ENCODE measurements at regions not wholly inside any gene's neighbourhood (a gene's known extent, or its start where the extent isn't known, plus 50 kb on each side); places are given as distances from the start of the nearest gene placed in this dataset.

DNA sequence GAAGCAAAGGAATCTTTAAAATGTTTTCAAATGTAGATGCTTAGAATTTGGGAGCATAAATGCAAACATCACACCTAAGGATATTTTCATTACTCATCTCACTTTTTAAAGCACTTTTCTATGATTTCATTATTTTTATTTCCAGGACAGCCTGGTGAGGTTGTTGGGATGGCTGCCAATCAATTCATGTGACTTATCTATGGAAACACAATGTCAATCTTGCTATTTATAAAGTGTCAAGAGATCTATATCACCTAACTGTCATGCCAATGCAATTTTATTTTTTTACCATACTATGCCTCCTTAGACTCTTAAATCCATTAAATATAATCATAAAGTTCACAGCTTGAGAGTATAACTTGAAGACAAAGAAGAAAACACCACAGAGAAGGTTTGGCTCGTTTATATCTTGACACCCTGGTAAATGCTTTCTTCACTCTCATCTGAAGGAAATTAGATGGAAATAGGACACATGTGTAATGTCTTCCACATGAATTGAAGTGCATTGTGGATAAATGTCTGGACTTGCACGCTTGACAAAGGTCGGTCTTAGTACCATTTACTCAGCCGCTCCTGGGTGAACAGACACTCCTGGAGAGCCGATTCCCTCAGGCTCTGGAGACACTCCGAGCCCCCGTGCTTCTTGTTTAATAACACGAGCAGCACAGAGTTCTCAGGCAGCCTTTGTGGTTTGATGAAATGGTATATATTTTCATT is 425.7 kb upstream of the FAT1 start:
- TF ChIP-seq, protein P1, sequence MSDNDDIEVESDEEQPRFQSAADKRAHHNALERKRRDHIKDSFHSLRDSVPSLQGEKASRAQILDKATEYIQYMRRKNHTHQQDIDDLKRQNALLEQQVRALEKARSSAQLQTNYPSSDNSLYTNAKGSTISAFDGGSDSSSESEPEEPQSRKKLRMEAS (IDR thresholded peaks at IDR 0.05), result no peak
- TF ChIP-seq GABPA (IDR thresholded peaks at IDR 0.05; ENCODE audit: borderline replicate concordance, insufficient read depth, low read length), result no peak
- TF ChIP-seq SP1 (IDR thresholded peaks at IDR 0.05; ENCODE audit: low read depth, low read length), result no peak
- TF ChIP-seq, protein P2, sequence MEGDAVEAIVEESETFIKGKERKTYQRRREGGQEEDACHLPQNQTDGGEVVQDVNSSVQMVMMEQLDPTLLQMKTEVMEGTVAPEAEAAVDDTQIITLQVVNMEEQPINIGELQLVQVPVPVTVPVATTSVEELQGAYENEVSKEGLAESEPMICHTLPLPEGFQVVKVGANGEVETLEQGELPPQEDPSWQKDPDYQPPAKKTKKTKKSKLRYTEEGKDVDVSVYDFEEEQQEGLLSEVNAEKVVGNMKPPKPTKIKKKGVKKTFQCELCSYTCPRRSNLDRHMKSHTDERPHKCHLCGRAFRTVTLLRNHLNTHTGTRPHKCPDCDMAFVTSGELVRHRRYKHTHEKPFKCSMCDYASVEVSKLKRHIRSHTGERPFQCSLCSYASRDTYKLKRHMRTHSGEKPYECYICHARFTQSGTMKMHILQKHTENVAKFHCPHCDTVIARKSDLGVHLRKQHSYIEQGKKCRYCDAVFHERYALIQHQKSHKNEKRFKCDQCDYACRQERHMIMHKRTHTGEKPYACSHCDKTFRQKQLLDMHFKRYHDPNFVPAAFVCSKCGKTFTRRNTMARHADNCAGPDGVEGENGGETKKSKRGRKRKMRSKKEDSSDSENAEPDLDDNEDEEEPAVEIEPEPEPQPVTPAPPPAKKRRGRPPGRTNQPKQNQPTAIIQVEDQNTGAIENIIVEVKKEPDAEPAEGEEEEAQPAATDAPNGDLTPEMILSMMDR (IDR thresholded peaks at IDR 0.05; ENCODE audit: control extremely low read depth in 1 of 3, insufficient read depth in 1 of 3, low read depth in 1 of 3, low read length in 3 of 3), result no peak
- TF ChIP-seq TCF12 (IDR thresholded peaks at IDR 0.05; ENCODE audit: low read depth, low read length), result no peak
- no peak for TF ChIP-seq BACH1 (IDR thresholded peaks at IDR 0.05; ENCODE audit: low read length)
- no peak for TF ChIP-seq JUND (IDR thresholded peaks at IDR 0.05; ENCODE audit: low read length)
- TF ChIP-seq, protein P3, sequence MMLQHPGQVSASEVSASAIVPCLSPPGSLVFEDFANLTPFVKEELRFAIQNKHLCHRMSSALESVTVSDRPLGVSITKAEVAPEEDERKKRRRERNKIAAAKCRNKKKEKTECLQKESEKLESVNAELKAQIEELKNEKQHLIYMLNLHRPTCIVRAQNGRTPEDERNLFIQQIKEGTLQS (IDR thresholded peaks at IDR 0.05; ENCODE audit: insufficient read depth, low read depth, low read length), result no peak

Measured in H1 (cell line).